GM12891 (cell line): ENCODE measurements at regions not wholly inside any gene's neighbourhood (a gene's known extent, or its start where the extent isn't known, plus 50 kb on each side); places are given as distances from the start of the nearest gene placed in this dataset.

Experiments used
- POLR2A ChIP-seq: IDR thresholded peaks from 2 replicates; pipeline ENCODE4 v1.6.1; 2011; ENCODE audit warnings: low read depth, low read length, control low read depth
- POLR2AphosphoS5 ChIP-seq: IDR thresholded peaks from 2 replicates; pipeline ENCODE4 v1.6.1; 2011; ENCODE audit warnings: low read depth, low read length, control low read depth

GRCh38 chr6:88443554-88443953 lies 277.4 kb upstream of the CNR1 start:
- no peak for TF ChIP-seq POLR2AphosphoS5
- TF ChIP-seq POLR2A, result no peak
